ENCODE measurements at regions not wholly inside any gene's neighbourhood (a gene's known extent, or its start where the extent isn't known, plus 50 kb on each side); places are given as distances from the start of the nearest gene placed in this dataset.
A peak's percentile ranks its signal among the peaks of the same experiment; 100 is the strongest.

DNA sequence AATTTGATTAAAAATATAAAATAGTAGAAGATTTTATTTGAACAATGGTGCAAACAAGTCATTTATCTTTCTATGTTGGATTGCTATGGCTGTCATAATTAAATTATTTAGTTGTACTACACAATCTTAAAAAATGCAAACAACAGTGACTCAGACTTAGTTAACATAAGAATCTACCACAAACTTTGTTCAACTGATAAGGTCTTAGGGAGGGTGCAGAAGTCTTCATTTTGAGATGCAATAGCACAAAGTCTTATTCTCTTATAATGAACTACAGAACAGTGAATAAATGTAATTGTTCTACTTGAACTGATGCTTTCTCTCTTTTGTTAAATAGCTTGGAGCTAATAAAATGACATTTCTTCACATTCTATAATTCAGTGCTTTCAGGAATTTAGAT lies 482.8 kb upstream of the NAALADL2 start:
- intact Hi-C loops (cut with DNase I), result no loop called here
- no peak overlapping the region for H3K27ac ChIP-seq

DNA sequence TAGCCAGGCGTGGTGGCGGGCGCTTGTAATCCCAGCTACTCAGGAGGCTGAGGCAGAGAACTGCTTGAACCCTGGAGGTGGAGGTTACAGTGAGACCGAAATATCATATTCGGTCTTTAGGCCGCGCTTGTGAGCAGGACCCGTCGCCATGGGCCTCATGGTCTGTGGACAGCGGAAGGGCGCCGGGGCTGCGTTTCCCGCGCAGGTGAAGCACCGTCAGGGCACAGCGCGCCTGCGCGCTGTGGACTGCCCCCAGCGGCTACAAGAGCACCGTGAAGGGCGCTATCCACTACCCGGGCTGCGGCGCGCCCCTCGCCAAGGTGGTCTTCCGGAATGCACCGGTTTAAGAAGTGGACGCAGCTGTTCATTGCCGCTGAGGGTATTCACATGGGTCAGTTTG lies 482.0 kb upstream of the NAALADL2 start:
- TF ChIP-seq, protein P1, sequence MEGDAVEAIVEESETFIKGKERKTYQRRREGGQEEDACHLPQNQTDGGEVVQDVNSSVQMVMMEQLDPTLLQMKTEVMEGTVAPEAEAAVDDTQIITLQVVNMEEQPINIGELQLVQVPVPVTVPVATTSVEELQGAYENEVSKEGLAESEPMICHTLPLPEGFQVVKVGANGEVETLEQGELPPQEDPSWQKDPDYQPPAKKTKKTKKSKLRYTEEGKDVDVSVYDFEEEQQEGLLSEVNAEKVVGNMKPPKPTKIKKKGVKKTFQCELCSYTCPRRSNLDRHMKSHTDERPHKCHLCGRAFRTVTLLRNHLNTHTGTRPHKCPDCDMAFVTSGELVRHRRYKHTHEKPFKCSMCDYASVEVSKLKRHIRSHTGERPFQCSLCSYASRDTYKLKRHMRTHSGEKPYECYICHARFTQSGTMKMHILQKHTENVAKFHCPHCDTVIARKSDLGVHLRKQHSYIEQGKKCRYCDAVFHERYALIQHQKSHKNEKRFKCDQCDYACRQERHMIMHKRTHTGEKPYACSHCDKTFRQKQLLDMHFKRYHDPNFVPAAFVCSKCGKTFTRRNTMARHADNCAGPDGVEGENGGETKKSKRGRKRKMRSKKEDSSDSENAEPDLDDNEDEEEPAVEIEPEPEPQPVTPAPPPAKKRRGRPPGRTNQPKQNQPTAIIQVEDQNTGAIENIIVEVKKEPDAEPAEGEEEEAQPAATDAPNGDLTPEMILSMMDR (IDR thresholded peaks at IDR 0.05), result no peak
- no peak overlapping the region for H3K9ac ChIP-seq (ENCODE audit: low read depth in 2 of 2, low read length in 2 of 2)
- intact Hi-C loops (cut with DNase I), result no loop called here
- no peaks in the 10 kb centered on the region for H3K36me3 ChIP-seq
- H3K9me3 ChIP-seq, result no peaks in the 10 kb centered on the region
- DNase-seq, result no peak
- no peaks in the 10 kb centered on the region for H3K4me1 ChIP-seq
- no peaks in the 10 kb centered on the region for H3K27me3 ChIP-seq
- no peak overlapping the region for H3K27ac ChIP-seq
- H3K4me3 ChIP-seq, result no peak overlapping the region

More for the DNA sequence above, 482.8 kb upstream of the NAALADL2 start:
- no peak for DNase-seq
- Histone ChIP-seq H3K4me3 (no peak overlapping the region), H3K9me3 (no peaks in the 10 kb centered on the region), H3K9ac (ENCODE audit: low read depth in 2 of 2, low read length in 2 of 2) (no peak overlapping the region), H3K4me1 (no peaks in the 10 kb centered on the region), H3K36me3 (no peaks in the 10 kb centered on the region), H3K27me3 (no peaks in the 10 kb centered on the region)
- TF ChIP-seq, protein P1 (IDR thresholded peaks at IDR 0.05), result no peak

DNA sequence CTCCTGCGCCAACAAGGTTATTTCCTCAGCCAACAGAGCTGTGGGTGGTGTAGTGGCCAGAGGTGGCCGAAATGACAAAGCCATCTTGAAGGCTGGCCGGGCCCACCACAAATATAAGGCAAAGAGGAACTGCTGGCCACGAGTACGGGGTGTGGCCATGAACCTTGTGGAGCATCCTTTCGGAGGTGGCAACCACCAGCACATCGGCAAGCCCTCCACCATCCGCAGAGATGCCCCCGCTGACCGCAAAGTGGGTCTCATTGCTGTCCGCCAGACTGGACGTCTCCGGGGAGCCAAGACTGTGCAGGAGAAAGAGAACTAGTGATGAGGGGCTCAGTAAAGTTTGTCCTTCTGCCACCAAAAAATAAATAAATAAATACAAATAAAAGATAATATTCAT lies 481.4 kb upstream of the NAALADL2 start:
- TF ChIP-seq, protein P1 (IDR thresholded peaks at IDR 0.05), result no peak
- Histone ChIP-seq H3K9me3 (no peaks in the 10 kb centered on the region), H3K9ac (ENCODE audit: low read depth in 2 of 2, low read length in 2 of 2) (no peak overlapping the region), H3K27ac (no peak overlapping the region), H3K27me3 (no peaks in the 10 kb centered on the region), H3K4me3 (no peak overlapping the region), H3K36me3 (no peaks in the 10 kb centered on the region), H3K4me1 (no peaks in the 10 kb centered on the region)
- DNase-seq, result no peak
- intact Hi-C loops (cut with DNase I), result no loop called here

DNA sequence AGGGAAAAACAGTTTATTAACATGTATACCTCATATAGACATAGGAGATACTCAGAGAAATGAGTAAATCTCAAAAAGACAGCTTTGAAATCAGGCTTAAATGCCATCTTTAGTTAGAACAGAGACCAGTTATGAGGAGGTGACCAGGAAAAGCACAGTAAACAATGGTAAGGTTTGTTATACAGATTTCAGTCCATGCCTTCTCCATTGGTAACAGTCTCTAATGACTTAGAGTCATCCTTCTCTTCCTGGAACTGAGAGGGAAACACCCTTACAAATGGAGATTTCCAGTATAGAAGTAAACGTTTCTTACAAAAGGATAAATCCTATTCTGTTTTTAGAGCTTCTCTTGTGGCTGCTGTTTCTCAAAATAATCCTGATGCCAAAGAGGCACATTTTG lies 476.3 kb upstream of the NAALADL2 start:
- Histone ChIP-seq H3K9ac (ENCODE audit: low read depth in 2 of 2, low read length in 2 of 2) (no peak overlapping the region), H3K27ac (no peak overlapping the region)
- intact Hi-C loops (cut with DNase I), result no loop called here

GRCh38 chr3:174387736-174388135 lies 471.4 kb upstream of the NAALADL2 start:
- Histone ChIP-seq H3K27me3 (no peaks in the 10 kb centered on the region), H3K4me1 (no peaks in the 10 kb centered on the region), H3K4me3 (no peak overlapping the region), H3K9me3 (no peaks in the 10 kb centered on the region), H3K9ac (ENCODE audit: low read depth in 2 of 2, low read length in 2 of 2) (no peak overlapping the region), H3K36me3 (no peaks in the 10 kb centered on the region), H3K27ac (no peak overlapping the region)
- DNase-seq, result no peak
- intact Hi-C loops (cut with DNase I), result no loop called here
- TF ChIP-seq, protein P1 (IDR thresholded peaks at IDR 0.05), result no peak

More for the DNA sequence above, 476.3 kb upstream of the NAALADL2 start:
- H3K9me3 ChIP-seq, result no peaks in the 10 kb centered on the region
- no peaks in the 10 kb centered on the region for H3K36me3 ChIP-seq
- H3K27me3 ChIP-seq, result no peaks in the 10 kb centered on the region
- TF ChIP-seq, protein P1 (IDR thresholded peaks at IDR 0.05), result no peak
- no peak overlapping the region for H3K4me3 ChIP-seq
- no peaks in the 10 kb centered on the region for H3K4me1 ChIP-seq
- DNase-seq, result no peak

GRCh38 chr3:174397848-174398247 lies 461.3 kb upstream of the NAALADL2 start:
- no peaks in the 10 kb centered on the region for H3K9me3 ChIP-seq
- no peak overlapping the region for H3K4me3 ChIP-seq
- intact Hi-C loops (cut with DNase I), result no loop called here
- H3K27me3 ChIP-seq, result no peaks in the 10 kb centered on the region
- TF ChIP-seq, protein P1 (IDR thresholded peaks at IDR 0.05), result peak; percentile 22
- H3K27ac ChIP-seq, result no peak overlapping the region
- DNase-seq, result no peak
- H3K4me1 ChIP-seq, result no peaks in the 10 kb centered on the region
- no peak overlapping the region for H3K9ac ChIP-seq (ENCODE audit: low read depth in 2 of 2, low read length in 2 of 2)
- no peaks in the 10 kb centered on the region for H3K36me3 ChIP-seq
